Transverse colon (tissue), 3 donors: ENCODE measurements at regions not wholly inside any gene's neighbourhood (a gene's known extent, or its start where the extent isn't known, plus 50 kb on each side); places are given as distances from the start of the nearest gene placed in this dataset.

Experiments
- EP300 ChIP-seq: sonication (generic); formaldehyde crosslinking; IDR thresholded peaks from one replicate; pipeline ENCODE4 v1.6.1; 2017; ENCODE audit warnings: antibody characterized with exemption, low read depth
- POLR2AphosphoS5 ChIP-seq, 3 donors: sonication (generic); formaldehyde crosslinking; IDR thresholded peaks; one replicate each; pipeline ENCODE4 v1.6.1; 2016; ENCODE audit warnings: antibody characterized with exemption in 3 of 3

DNA sequence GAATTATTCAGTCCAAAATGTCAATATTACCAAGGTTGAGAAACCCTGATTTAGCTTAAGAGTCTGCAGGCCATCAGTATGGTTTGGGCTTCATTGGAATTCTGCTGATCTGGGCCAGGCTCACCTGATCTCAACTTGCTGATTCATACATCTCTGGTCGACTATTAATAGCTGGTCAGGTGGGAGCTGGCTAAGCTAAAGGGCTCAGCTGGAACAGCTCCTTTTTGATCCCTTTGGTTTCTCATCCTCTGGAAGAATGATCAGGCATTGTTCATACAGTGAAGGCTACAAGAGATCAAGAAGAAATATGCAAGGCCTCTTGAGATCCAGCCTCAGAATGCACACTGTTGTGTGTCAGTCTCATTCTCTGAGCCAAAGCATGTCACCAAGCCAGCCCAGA is 123.3 kb upstream of the MME start:
- TF ChIP-seq POLR2AphosphoS5 (IDR thresholded peaks at IDR 0.05) (no peak), EP300 (no peak)
